ENCODE measurements at regions not wholly inside any gene's neighbourhood (a gene's known extent, or its start where the extent isn't known, plus 50 kb on each side); places are given as distances from the start of the nearest gene placed in this dataset.
"Not testable (repeated sequence)": the region's sequence is repeated elsewhere in the genome, so short reads cannot be mapped to it uniquely, and the experiment has no call there.

GRCh38 chr10:131816941-131817700 lies 83.7 kb upstream of the PPP2R2D start:
- no peak for DNase-seq (ENCODE audit: low spot score)

- DNase-seq (ENCODE audit: low spot score): no peak
Observed at GRCh38 chr10:131817866-131818509, 82.8 kb upstream of the PPP2R2D start.

GRCh38 chr10:131818510-131819234 lies 82.1 kb upstream of the PPP2R2D start:
- DNase-seq (ENCODE audit: low spot score): no peak

GRCh38 chr10:131819241-131820072 lies 81.4 kb upstream of the PPP2R2D start:
- DNase-seq (ENCODE audit: low spot score): no peak

GRCh38 chr10:131820626-131821025 lies 80.2 kb upstream of the PPP2R2D start:
- no peak for DNase-seq (ENCODE audit: low spot score)

GRCh38 chr10:131821378-131822012 lies 79.3 kb upstream of the PPP2R2D start:
- DNase-seq (ENCODE audit: low spot score): no peak

- no peak for DNase-seq (ENCODE audit: low spot score)
Observed at GRCh38 chr10:131822013-131822691, 78.7 kb upstream of the PPP2R2D start.

GRCh38 chr10:131822692-131823245 lies 78.0 kb upstream of the PPP2R2D start:
- DNase-seq (ENCODE audit: low spot score): no peak

GRCh38 chr10:131823601-131824099 lies 77.2 kb upstream of the PPP2R2D start:
- DNase-seq (ENCODE audit: low spot score): not testable (repeated sequence)

- DNase-seq (ENCODE audit: low spot score): no peak
Observed at GRCh38 chr10:131824371-131825149, 76.2 kb upstream of the PPP2R2D start.

- DNase-seq (ENCODE audit: low spot score): no peak
Observed at GRCh38 chr10:131825150-131825848, 75.5 kb upstream of the PPP2R2D start.

- no peak for DNase-seq (ENCODE audit: low spot score)
Observed at GRCh38 chr10:131825960-131826650, 74.7 kb upstream of the PPP2R2D start.

- DNase-seq (ENCODE audit: low spot score): no peak
Observed at GRCh38 chr10:131829156-131829930, 71.5 kb upstream of the PPP2R2D start.

GRCh38 chr10:131830446-131831130 lies 70.2 kb upstream of the PPP2R2D start:
- no peak for DNase-seq (ENCODE audit: low spot score)

GRCh38 chr10:131831561-131831960 lies 69.2 kb upstream of the PPP2R2D start:
- DNase-seq (ENCODE audit: low spot score): no peak

- DNase-seq (ENCODE audit: low spot score): no peak
Observed at GRCh38 chr10:131832056-131832685, 68.6 kb upstream of the PPP2R2D start.
